ENCODE measurements at regions not wholly inside any gene's neighbourhood (a gene's known extent, or its start where the extent isn't known, plus 50 kb on each side); places are given as distances from the start of the nearest gene placed in this dataset.

DNA sequence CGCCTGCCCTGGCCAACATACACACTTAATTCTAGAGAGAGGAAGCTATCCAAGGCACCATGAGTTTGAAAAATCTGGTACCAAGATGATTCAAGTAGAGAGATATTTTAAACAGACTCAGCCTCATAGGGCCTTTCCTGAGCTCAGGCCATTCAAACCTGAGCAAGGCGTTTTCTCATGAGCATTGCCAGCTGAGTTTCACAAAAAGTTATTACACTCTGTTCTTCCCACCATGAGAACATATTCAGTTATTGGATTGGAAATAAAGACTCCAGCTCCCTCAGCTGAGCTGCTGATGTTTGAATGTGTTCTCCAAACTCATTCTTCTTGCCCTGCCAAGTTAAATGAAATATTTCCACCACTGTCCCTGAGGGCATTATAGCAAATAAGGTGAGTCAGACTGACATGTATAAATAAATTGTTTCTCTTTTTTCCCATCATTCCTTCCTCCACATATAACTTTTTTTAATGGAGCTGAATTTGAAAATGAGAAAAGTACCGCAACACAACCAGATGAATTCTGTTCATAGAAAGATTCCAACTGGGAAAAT is 429.6 kb downstream of the RAB28 start:
- Mint-ChIP-seq H3K27ac (no peak overlapping the region), H3K9me3 (peaks cover 0 to 9% (median 0%) of the 10 kb centered on the region in 11 donors), H3K4me3 (no peak overlapping the region), H3K36me3 (no peaks in the 10 kb centered on the region), H3K4me1 (no peaks in the 10 kb centered on the region), H3K27me3 (no peaks in the 10 kb centered on the region)
- CTCF ChIA-PET = no interaction called here
- intact Hi-C loops (cut with micrococcal nuclease) = no loop called here
- Histone ChIP-seq H3K9me3 (ENCODE audit: control insufficient read depth in 2 of 3, low read length in 3 of 3) (no peaks in the 10 kb centered on the region), H3K4me3 (ENCODE audit: low read length) (no peak overlapping the region), H3K27ac (ENCODE audit: low read depth, low read length) (no peak overlapping the region), H3K36me3 (ENCODE audit: control insufficient read depth in 2 of 3, insufficient read depth in 3 of 3, low read length in 3 of 3) (no peaks in the 10 kb centered on the region), H3K4me1 (ENCODE audit: control insufficient read depth in 2 of 2, insufficient read depth in 2 of 2, low read length in 2 of 2) (no peaks in the 10 kb centered on the region), H3K27me3 (ENCODE audit: control insufficient read depth in 2 of 2, insufficient read depth in 2 of 2, low read length in 2 of 2) (no peaks in the 10 kb centered on the region)
- POLR2A ChIA-PET = no interaction called here
- ATAC-seq (no peak), DNase-seq (no peak)

DNA sequence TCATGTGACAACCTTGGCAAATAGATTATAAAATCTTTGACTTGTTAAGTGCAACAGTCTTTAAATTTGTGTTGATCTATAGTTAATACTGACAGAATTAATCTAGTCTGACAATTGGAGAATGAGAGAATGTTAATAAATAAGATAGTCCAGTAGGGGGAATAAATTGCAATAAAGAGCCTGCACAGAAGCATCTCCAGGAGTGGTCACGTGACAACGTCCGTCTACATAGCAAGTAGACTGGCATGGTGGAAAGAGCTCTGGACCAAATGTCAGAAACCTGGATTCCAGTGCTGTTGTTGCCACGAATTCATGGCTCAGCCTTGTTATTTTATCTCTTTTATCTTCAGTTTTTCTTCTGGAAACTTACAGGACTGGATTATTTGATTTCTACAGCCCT is 436.5 kb downstream of the RAB28 start:
- Mint-ChIP-seq H3K9me3 (peaks cover 2 to 22% (median 7%) of the 10 kb centered on the region in 11 donors), H3K36me3 (peaks cover 0 to 5% (median 0%) of the 10 kb centered on the region in 5 donors), H3K27ac (no peak overlapping the region), H3K4me3 (no peak overlapping the region), H3K4me1 (no peaks in the 10 kb centered on the region), H3K27me3 (no peaks in the 10 kb centered on the region)
- H3K27ac ChIP-seq (ENCODE audit: low read depth, low read length) = no peak overlapping the region
- DNase-seq (no peak), ATAC-seq (no peak)
- H3K9me3 ChIP-seq (ENCODE audit: control insufficient read depth in 2 of 3, low read length in 3 of 3) = no peaks in the 10 kb centered on the region
- H3K27me3 ChIP-seq (ENCODE audit: control insufficient read depth in 2 of 2, insufficient read depth in 2 of 2, low read length in 2 of 2) = no peaks in the 10 kb centered on the region
- no peaks in the 10 kb centered on the region for H3K36me3 ChIP-seq (ENCODE audit: control insufficient read depth in 2 of 3, insufficient read depth in 3 of 3, low read length in 3 of 3)
- no peak overlapping the region for H3K4me3 ChIP-seq (ENCODE audit: low read length)
- intact Hi-C loops (cut with micrococcal nuclease) = no loop called here
- ChIA-PET CTCF (no interaction called here), POLR2A (no interaction called here)
- no peaks in the 10 kb centered on the region for H3K4me1 ChIP-seq (ENCODE audit: control insufficient read depth in 2 of 2, insufficient read depth in 2 of 2, low read length in 2 of 2)

DNA sequence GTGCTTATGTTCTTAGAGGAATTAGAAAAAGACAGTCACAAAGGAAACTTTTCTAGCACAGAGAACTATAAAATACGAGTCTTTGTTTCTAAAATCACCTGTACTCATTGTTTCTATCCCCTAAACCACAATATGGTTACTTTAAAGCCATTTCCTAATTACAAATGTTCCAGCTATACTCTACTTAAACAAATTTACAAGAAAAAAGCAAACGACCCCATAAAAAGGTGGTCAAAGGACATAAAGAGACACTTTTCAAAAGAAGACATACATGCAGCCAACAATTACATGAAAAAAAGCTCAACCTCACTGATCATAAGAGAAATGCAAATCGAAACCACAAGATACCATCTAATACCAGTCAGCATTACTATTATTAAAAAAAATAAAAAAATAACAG is 447.3 kb downstream of the RAB28 start:
- no peaks in the 10 kb centered on the region for H3K27me3 ChIP-seq (ENCODE audit: control insufficient read depth in 2 of 2, insufficient read depth in 2 of 2, low read length in 2 of 2)
- H3K9me3 ChIP-seq (ENCODE audit: control insufficient read depth in 2 of 3, low read length in 3 of 3) = no peaks in the 10 kb centered on the region
- CTCF ChIA-PET = no interaction called here
- intact Hi-C loops (cut with micrococcal nuclease) = no loop called here
- H3K4me3 Mint-ChIP-seq = no peak overlapping the region
- no peak overlapping the region for H3K4me3 ChIP-seq (ENCODE audit: low read length)
- peaks cover 0 to 3% (median 0%) of the 10 kb centered on the region in 5 donors for H3K36me3 Mint-ChIP-seq
- peaks cover 0 to 9% (median 4%) of the 10 kb centered on the region in 11 donors for H3K9me3 Mint-ChIP-seq
- H3K27me3 Mint-ChIP-seq = peaks cover 0 to 11% (median 3%) of the 10 kb centered on the region in 5 donors
- H3K4me1 Mint-ChIP-seq = no peaks in the 10 kb centered on the region
- DNase-seq (no peak), ATAC-seq (no peak)
- H3K4me1 ChIP-seq (ENCODE audit: control insufficient read depth in 2 of 2, insufficient read depth in 2 of 2, low read length in 2 of 2) = no peaks in the 10 kb centered on the region
- no peaks in the 10 kb centered on the region for H3K36me3 ChIP-seq (ENCODE audit: control insufficient read depth in 2 of 3, insufficient read depth in 3 of 3, low read length in 3 of 3)
- H3K27ac Mint-ChIP-seq = no peak overlapping the region
- POLR2A ChIA-PET = no interaction called here
- no peak overlapping the region for H3K27ac ChIP-seq (ENCODE audit: low read depth, low read length)

DNA sequence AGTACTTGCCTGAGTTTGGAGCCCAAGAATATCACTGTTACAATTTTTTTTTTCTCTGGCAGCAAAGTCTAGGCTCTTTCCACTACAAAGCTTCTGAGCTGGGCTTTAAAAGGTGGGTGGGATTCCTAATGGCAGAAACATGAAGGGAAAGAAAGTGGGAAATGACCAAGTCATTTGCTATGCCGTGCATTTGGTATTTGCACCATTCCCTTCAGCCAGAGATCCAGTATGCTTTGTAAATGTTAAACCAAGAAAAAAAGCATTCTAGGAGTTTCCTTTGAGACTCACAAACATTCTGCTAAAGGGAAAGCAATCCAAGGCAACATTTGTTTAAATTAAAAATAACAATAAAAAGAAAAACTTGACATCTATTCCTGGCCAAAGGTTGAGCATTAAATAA is 451.2 kb downstream of the RAB28 start:
- ChIA-PET CTCF (no interaction called here), POLR2A (no interaction called here)
- H3K36me3 ChIP-seq (ENCODE audit: control insufficient read depth in 2 of 3, insufficient read depth in 3 of 3, low read length in 3 of 3) = no peaks in the 10 kb centered on the region
- no peak overlapping the region for H3K4me3 ChIP-seq (ENCODE audit: low read length)
- no peaks in the 10 kb centered on the region for H3K9me3 ChIP-seq (ENCODE audit: control insufficient read depth in 2 of 3, low read length in 3 of 3)
- Mint-ChIP-seq H3K27me3 (no peaks in the 10 kb centered on the region), H3K4me3 (no peak overlapping the region), H3K36me3 (peaks cover 0 to 3% (median 0%) of the 10 kb centered on the region in 5 donors), H3K9me3 (peaks cover 0 to 12% (median 3%) of the 10 kb centered on the region in 11 donors), H3K27ac (no peak overlapping the region), H3K4me1 (no peaks in the 10 kb centered on the region)
- ATAC-seq (no peak), DNase-seq (no peak)
- H3K4me1 ChIP-seq (ENCODE audit: control insufficient read depth in 2 of 2, insufficient read depth in 2 of 2, low read length in 2 of 2) = no peaks in the 10 kb centered on the region
- no peak overlapping the region for H3K27ac ChIP-seq (ENCODE audit: low read depth, low read length)
- no peaks in the 10 kb centered on the region for H3K27me3 ChIP-seq (ENCODE audit: control insufficient read depth in 2 of 2, insufficient read depth in 2 of 2, low read length in 2 of 2)
- intact Hi-C loops (cut with micrococcal nuclease) = no loop called here

GRCh38 chr4:13024147-13025105 is 459.7 kb downstream of the RAB28 start:
- DNase-seq = no peak
- H3K4me1 Mint-ChIP-seq = no peaks in the 10 kb centered on the region
- no peak for ATAC-seq
- H3K9me3 ChIP-seq (ENCODE audit: control insufficient read depth in 2 of 3, low read length in 3 of 3) = no peaks in the 10 kb centered on the region
- H3K27ac ChIP-seq (ENCODE audit: low read depth, low read length) = no peak overlapping the region
- no peak overlapping the region for H3K27ac Mint-ChIP-seq
- H3K27me3 Mint-ChIP-seq = no peaks in the 10 kb centered on the region
- H3K4me3 Mint-ChIP-seq = no peak overlapping the region
- peaks cover 0 to 10% (median 2%) of the 10 kb centered on the region in 11 donors for H3K9me3 Mint-ChIP-seq
- no peaks in the 10 kb centered on the region for H3K27me3 ChIP-seq (ENCODE audit: control insufficient read depth in 2 of 2, insufficient read depth in 2 of 2, low read length in 2 of 2)
- intact Hi-C loops (cut with micrococcal nuclease) = no loop called here
- ChIA-PET POLR2A (no interaction called here), CTCF (no interaction called here)
- H3K4me1 ChIP-seq (ENCODE audit: control insufficient read depth in 2 of 2, insufficient read depth in 2 of 2, low read length in 2 of 2) = no peaks in the 10 kb centered on the region
- H3K36me3 ChIP-seq (ENCODE audit: control insufficient read depth in 2 of 3, insufficient read depth in 3 of 3, low read length in 3 of 3) = no peaks in the 10 kb centered on the region
- no peaks in the 10 kb centered on the region for H3K36me3 Mint-ChIP-seq
- no peak overlapping the region for H3K4me3 ChIP-seq (ENCODE audit: low read length)

DNA sequence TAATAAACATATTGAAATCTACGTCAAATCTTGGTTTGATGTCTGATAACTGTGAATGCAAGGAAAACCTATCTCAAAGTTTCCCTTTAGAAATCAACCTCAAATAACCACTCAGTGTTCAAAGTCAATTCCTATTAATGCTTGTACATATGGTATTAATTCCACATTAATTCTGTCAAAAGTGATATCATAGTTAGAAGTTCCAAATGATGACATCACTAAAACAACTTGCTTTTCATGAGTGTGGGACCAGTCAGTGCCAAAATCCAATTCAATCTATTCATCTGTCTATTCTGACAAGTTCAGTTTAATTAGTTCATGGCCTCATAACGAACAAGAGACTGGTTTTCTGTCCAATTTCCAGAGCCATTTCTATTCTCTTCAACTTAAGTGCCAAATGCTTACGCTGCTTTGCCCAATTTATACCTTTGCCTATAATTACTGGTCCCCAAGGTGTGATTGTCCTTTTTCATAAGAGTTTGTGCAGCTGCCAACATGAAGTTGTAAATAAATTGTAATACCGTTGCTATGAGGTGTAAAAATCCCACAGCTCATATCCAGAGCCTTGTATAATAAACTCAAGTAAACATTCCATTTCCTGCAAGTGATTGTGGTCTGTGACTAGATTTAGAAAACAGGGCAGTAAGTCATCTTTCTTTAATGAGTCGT is 476.2 kb downstream of the RAB28 start:
- CTCF ChIA-PET = no interaction called here
- no peak for DNase-seq
- Histone ChIP-seq H3K27ac (ENCODE audit: low read depth, low read length) (no peak overlapping the region), H3K36me3 (ENCODE audit: control insufficient read depth in 2 of 3, insufficient read depth in 3 of 3, low read length in 3 of 3) (no peaks in the 10 kb centered on the region), H3K4me1 (ENCODE audit: control insufficient read depth in 2 of 2, insufficient read depth in 2 of 2, low read length in 2 of 2) (no peaks in the 10 kb centered on the region), H3K9me3 (ENCODE audit: control insufficient read depth in 2 of 3, low read length in 3 of 3) (no peaks in the 10 kb centered on the region), H3K4me3 (ENCODE audit: low read length) (no peak overlapping the region), H3K27me3 (ENCODE audit: control insufficient read depth in 2 of 2, insufficient read depth in 2 of 2, low read length in 2 of 2) (no peaks in the 10 kb centered on the region)
- Mint-ChIP-seq H3K27me3 (peaks cover 0 to 6% (median 0%) of the 10 kb centered on the region in 5 donors), H3K4me3 (no peak overlapping the region), H3K9me3 (peaks cover 0 to 12% (median 4%) of the 10 kb centered on the region in 11 donors), H3K4me1 (no peaks in the 10 kb centered on the region), H3K36me3 (no peaks in the 10 kb centered on the region), H3K27ac (no peak overlapping the region)
- intact Hi-C loops (cut with micrococcal nuclease) = no loop called here
- no peak for ATAC-seq
- POLR2A ChIA-PET = no interaction called here

Measured in naive thymus-derived CD4-positive, alpha-beta T cell (primary cell).